A549 (cell line): ENCODE measurements at regions not wholly inside any gene's neighbourhood (a gene's known extent, or its start where the extent isn't known, plus 50 kb on each side); places are given as distances from the start of the nearest gene placed in this dataset.

ENCODE experiments used
- ATAC-seq, 2 experiments: fragments of 200-7000 bp in 1 of 2; fragments of >200 bp in 1 of 2; cut with Nextera tagmentation in 1 of 2; cut with Tn5 transposase in 1 of 2; 3 replicates each; pipeline versions ENCODE4 v1.8.0 to v1.9.1; 2018 to 2020; ENCODE audit warnings: mild to moderate bottlenecking in 1 of 2, moderate library complexity in 1 of 2
- CTCF ChIA-PET: fragments of 300-600 bp; sonication (Branson Sonifier 250); formaldehyde crosslinking; extraction: SDS; loops from one replicate; lab custom pipeline; 2021; ENCODE audit warnings: antibody characterized with exemption, inconsistent platforms; lab: Yijun Ruan, JAX
- POLR2A ChIA-PET: fragments of 350-600 bp; formaldehyde crosslinking; extraction: SDS; loops from one replicate; lab custom pipeline; 2021; ENCODE audit warnings: antibody characterized with exemption, inconsistent platforms; lab: Yijun Ruan, JAX
- DNase-seq, 2 experiments: peaks; one replicate each; pipeline versions ENCODE4 v3.0.0 to v3.0.0-alpha.2; 2011 to 2016; ENCODE audit warnings: low read depth in 1 of 2, low spot score in 1 of 2
- FAIRE-seq: peaks from 2 replicates; lab custom pipeline; 2011; peaks lifted over from hg19 to GRCh38; lab: Jason Lieb, UNC
- H3K27ac ChIP-seq, 2 experiments: fragments of >200 bp; sonication (Bioruptor Twin); formaldehyde crosslinking; 3 replicates each; pipeline ENCODE4 v1.5.1; 2016 to 2017
- H3K4me1 ChIP-seq: fragments of >200 bp; sonication (Bioruptor Twin); formaldehyde crosslinking; 3 replicates; pipeline ENCODE4 v1.6.1; 2016
- H3K4me2 ChIP-seq: fragments of >200 bp; sonication (Bioruptor Twin); formaldehyde crosslinking; 3 replicates; pipeline ENCODE4 v1.6.1; 2016
- H3K4me3 ChIP-seq: fragments of >200 bp; sonication (Bioruptor Twin); formaldehyde crosslinking; 3 replicates; pipeline ENCODE4 v1.5.1; 2016
- H3K9me3 ChIP-seq: fragments of >200 bp; sonication (Bioruptor Twin); formaldehyde crosslinking; 3 replicates; pipeline ENCODE4 v1.6.1; 2016
- ATOH8 ChIP-seq: fragments of 250-450 bp; sonication (Bioruptor Pico); IDR thresholded peaks from 2 replicates; pipeline ENCODE4 v1.5.0; 2020; ENCODE audit warnings: low read depth, mild to moderate bottlenecking, moderate library complexity
- BCL3 ChIP-seq: fragments of >200 bp; sonication (Bioruptor Twin); formaldehyde crosslinking; IDR thresholded peaks from 3 replicates; pipeline ENCODE4 v1.6.1; 2016
- CBX2 ChIP-seq: fragments of 200-600 bp; sonication (generic); IDR thresholded peaks from 2 replicates; pipeline ENCODE4 v1.6.1; 2016; ENCODE audit warnings: low read depth, mild to moderate bottlenecking, borderline replicate concordance
- CHD2 ChIP-seq: fragments of 150-350 bp; IDR thresholded peaks from 2 replicates; pipeline ENCODE4 v1.6.1; 2014; ENCODE audit warnings: low read length; ENCODE audit not compliant: partially characterized antibody
- CTCF ChIP-seq: fragments of >200 bp; sonication (Bioruptor Twin); formaldehyde crosslinking; IDR thresholded peaks from 3 replicates; pipeline ENCODE4 v1.5.1; 2016
- E2F6 ChIP-seq: IDR thresholded peaks from 2 replicates; pipeline ENCODE4 v1.6.1; 2012; ENCODE audit warnings: low read depth, borderline replicate concordance
- FOSL2 ChIP-seq, 2 experiments: fragments of 450-650 bp in 1 of 2; fragments of >200 bp in 1 of 2; sonication (Bioruptor Twin) in 1 of 2; formaldehyde crosslinking; IDR thresholded peaks; 2 replicates each; pipeline versions ENCODE4 v1.5.0 to v1.6.1; 2016 to 2020; ENCODE audit warnings: mild to moderate bottlenecking in 1 of 2, moderate library complexity in 1 of 2
- KDM5A ChIP-seq: fragments of 200-600 bp; sonication (generic); IDR thresholded peaks from 2 replicates; pipeline ENCODE4 v1.6.1; 2016; ENCODE audit warnings: antibody characterized with exemption, mild to moderate bottlenecking
- MAZ ChIP-seq: fragments of 150-350 bp; IDR thresholded peaks from 2 replicates; pipeline ENCODE4 v1.6.1; 2014; ENCODE audit warnings: antibody characterized with exemption, low read depth, low read length, borderline replicate concordance
- MYC ChIP-seq: IDR thresholded peaks from 2 replicates; pipeline ENCODE4 v1.6.1; 2012; ENCODE audit warnings: mild to moderate bottlenecking, inconsistent platforms, low read length, improper control_type of control experiment, borderline replicate concordance
- NPAS2 ChIP-seq: fragments of 250-450 bp; sonication (Bioruptor Pico); IDR thresholded peaks from 2 replicates; pipeline ENCODE4 v1.8.0; 2022; ENCODE audit warnings: mild to moderate bottlenecking, moderate library complexity, borderline replicate concordance
- NR3C1 ChIP-seq: fragments of >200 bp; sonication (Bioruptor Twin); formaldehyde crosslinking; IDR thresholded peaks from 3 replicates; pipeline ENCODE4 v1.6.1; 2017
- PHF8 ChIP-seq: fragments of 200-600 bp; sonication (generic); IDR thresholded peaks from 2 replicates; pipeline ENCODE4 v1.6.1; 2016; ENCODE audit warnings: low read depth, mild to moderate bottlenecking, antibody characterized with exemption, moderate library complexity, borderline replicate concordance
- POLR2AphosphoS2 ChIP-seq: conservative IDR thresholded peaks from 2 replicates; pipeline ENCODE4 v1.6.1; 2012; ENCODE audit warnings: low read length, improper control_type of control experiment, inconsistent platforms
- RARB ChIP-seq: fragments of 250-450 bp; sonication (Bioruptor Pico); IDR thresholded peaks from 2 replicates; pipeline ENCODE4 v1.8.0; 2021; ENCODE audit warnings: mild to moderate bottlenecking, moderate library complexity
- REST ChIP-seq: fragments of 200-600 bp; sonication (generic); IDR thresholded peaks from 2 replicates; pipeline ENCODE4 v1.6.1; 2016; ENCODE audit warnings: antibody characterized with exemption, mild to moderate bottlenecking, moderate library complexity
- RFX5 ChIP-seq: fragments of 450-650 bp; IDR thresholded peaks from 2 replicates; pipeline ENCODE4 v1.7.1; 2014; ENCODE audit warnings: antibody characterized with exemption, mild to moderate bottlenecking, moderate library complexity
- SREBF2 ChIP-seq: fragments of 450-650 bp; IDR thresholded peaks from 2 replicates; pipeline ENCODE4 v1.6.1; 2014; ENCODE audit warnings: mild to moderate bottlenecking, moderate library complexity
- TFCP2L1 ChIP-seq: fragments of 250-450 bp; sonication (Bioruptor Pico); IDR thresholded peaks from 2 replicates; pipeline ENCODE4 v1.5.0; 2021; ENCODE audit warnings: mild to moderate bottlenecking
- ZFP36 ChIP-seq: fragments of 450-650 bp; IDR thresholded peaks from 2 replicates; pipeline ENCODE4 v1.6.1; 2014; ENCODE audit warnings: borderline replicate concordance; ENCODE audit not compliant: partially characterized antibody
- WGBS: methylation state at CpG from one replicate; pipeline ENCODE4 v1.1.6; 2017; ENCODE audit errors: missing lambda C conversion rate; 5-methylcytosine and 5-hydroxymethylcytosine counted together

- ATAC-seq = no peak
- no peak for TF ChIP-seq FOSL2 (IDR thresholded peaks at IDR 0.05)
- TF ChIP-seq FOSL2 (CRISPR knock-in tag; IDR thresholded peaks at IDR 0.05) = no peak
- no peak for TF ChIP-seq ATOH8 (CRISPR knock-in tag)
- TF ChIP-seq RARB (CRISPR knock-in tag) = no peak
- TF ChIP-seq, all 56 proteins: peak for 0
- CTCF ChIA-PET = no interaction called here
- Histone ChIP-seq H3K9me3 (no peaks in the 10 kb centered on the region), H3K4me3 (no peak overlapping the region), H3K27ac (no peak overlapping the region), H3K4me2 (no peak overlapping the region), H3K4me1 (no peaks in the 10 kb centered on the region)
- no peak for DNase-seq
- 60% methylated on average over 3 of the region's 3 CpGs for WGBS
- POLR2A ChIA-PET = no interaction called here
- no peak for FAIRE-seq
These were observed 341.1 kb upstream of the NR2F2 start for GRCh38 chr15:95989392-95989791.

GRCh38 chr15:95990833-95991232 is 339.7 kb upstream of the NR2F2 start:
- ATAC-seq = no peak
- Histone ChIP-seq H3K27ac (no peak overlapping the region), H3K4me1 (no peaks in the 10 kb centered on the region), H3K4me3 (no peak overlapping the region), H3K9me3 (no peaks in the 10 kb centered on the region), H3K4me2 (no peak overlapping the region)
- DNase-seq = no peak
- ChIA-PET POLR2A (no interaction called here), CTCF (interaction anchor here (1.1 kb wide), 1 partner anchor 62 kb away, joined by 3 read pairs; no protein-coding TSS in a partner anchor)
- TF ChIP-seq KDM5A = no peak
- no peak for TF ChIP-seq RARB (CRISPR knock-in tag)
- no peak for TF ChIP-seq E2F6
- TF ChIP-seq PHF8 = no peak
- TF ChIP-seq POLR2AphosphoS2 = no peak
- TF ChIP-seq FOSL2 (IDR thresholded peaks at IDR 0.05) = no peak
- TF ChIP-seq FOSL2 (CRISPR knock-in tag; IDR thresholded peaks at IDR 0.05) = no peak
- TF ChIP-seq NPAS2 (CRISPR knock-in tag) = no peak
- TF ChIP-seq NR3C1 = no peak
- no peak for TF ChIP-seq RFX5
- TF ChIP-seq MAZ = no peak
- no peak for TF ChIP-seq TFCP2L1
- TF ChIP-seq CBX2 = no peak
- TF ChIP-seq BCL3 = no peak
- no peak for TF ChIP-seq MYC
- TF ChIP-seq ZFP36 = no peak
- no peak for TF ChIP-seq CTCF
- no peak for TF ChIP-seq REST
- TF ChIP-seq SREBF2 = no peak
- TF ChIP-seq CHD2 = no peak
- WGBS = 76% methylated on average over 4 of the region's 4 CpGs
- FAIRE-seq = no peak
